Neutrophil (primary cell): ENCODE measurements at regions not wholly inside any gene's neighbourhood (a gene's known extent, or its start where the extent isn't known, plus 50 kb on each side); places are given as distances from the start of the nearest gene placed in this dataset.

Experiments used
- H3K27ac ChIP-seq: fragments of 200-600 bp; sonication (generic); 2 replicates; pipeline ENCODE4 v1.5.1; 2016; ENCODE audit warnings: mild to moderate bottlenecking, moderate library complexity
- H3K27me3 ChIP-seq: fragments of 200-600 bp; sonication (generic); 2 replicates; pipeline ENCODE4 v1.6.0; 2016; ENCODE audit warnings: mild to moderate bottlenecking
- H3K36me3 ChIP-seq: fragments of 200-600 bp; sonication (generic); 2 replicates; pipeline ENCODE4 v1.5.1; 2017
- H3K4me1 ChIP-seq, 2 experiments: fragments of 200-600 bp in 1 of 2; sonication (generic) in 1 of 2; 1 replicate in 1 of 2; 2 replicates in 1 of 2; pipeline versions ENCODE4 v1.5.1 to v1.6.1; 2013 to 2016; ENCODE audit warnings: low read depth in 1 of 2, low read length in 1 of 2, mild to moderate bottlenecking in 1 of 2, moderate library complexity in 1 of 2; ENCODE audit not compliant: control insufficient read depth in 1 of 2, insufficient read depth in 1 of 2
- H3K4me3 ChIP-seq, 2 experiments: fragments of 200-600 bp in 1 of 2; sonication (generic) in 1 of 2; 1 replicate in 1 of 2; 2 replicates in 1 of 2; pipeline ENCODE4 v1.5.1; 2013 to 2016; ENCODE audit warnings: low read depth in 1 of 2, low read length in 1 of 2, mild to moderate bottlenecking in 1 of 2, moderate library complexity in 1 of 2
- H3K9me3 ChIP-seq: fragments of 200-600 bp; sonication (generic); 2 replicates; pipeline ENCODE4 v1.5.1; 2016
- TF ChIP-seq, protein P1 (sequence below): fragments of 200-600 bp; sonication (generic); IDR thresholded peaks from 2 replicates; pipeline ENCODE4 v1.5.1; 2016; ENCODE audit warnings: antibody characterized with exemption

- Histone ChIP-seq H3K27me3 (no peaks in the 10 kb centered on the region), H3K27ac (no peak overlapping the region), H3K4me3 (no peak overlapping the region), H3K4me1 (no peaks in the 10 kb centered on the region), H3K36me3 (no peaks in the 10 kb centered on the region), H3K9me3 (no peaks in the 10 kb centered on the region)
- TF ChIP-seq, protein P1, sequence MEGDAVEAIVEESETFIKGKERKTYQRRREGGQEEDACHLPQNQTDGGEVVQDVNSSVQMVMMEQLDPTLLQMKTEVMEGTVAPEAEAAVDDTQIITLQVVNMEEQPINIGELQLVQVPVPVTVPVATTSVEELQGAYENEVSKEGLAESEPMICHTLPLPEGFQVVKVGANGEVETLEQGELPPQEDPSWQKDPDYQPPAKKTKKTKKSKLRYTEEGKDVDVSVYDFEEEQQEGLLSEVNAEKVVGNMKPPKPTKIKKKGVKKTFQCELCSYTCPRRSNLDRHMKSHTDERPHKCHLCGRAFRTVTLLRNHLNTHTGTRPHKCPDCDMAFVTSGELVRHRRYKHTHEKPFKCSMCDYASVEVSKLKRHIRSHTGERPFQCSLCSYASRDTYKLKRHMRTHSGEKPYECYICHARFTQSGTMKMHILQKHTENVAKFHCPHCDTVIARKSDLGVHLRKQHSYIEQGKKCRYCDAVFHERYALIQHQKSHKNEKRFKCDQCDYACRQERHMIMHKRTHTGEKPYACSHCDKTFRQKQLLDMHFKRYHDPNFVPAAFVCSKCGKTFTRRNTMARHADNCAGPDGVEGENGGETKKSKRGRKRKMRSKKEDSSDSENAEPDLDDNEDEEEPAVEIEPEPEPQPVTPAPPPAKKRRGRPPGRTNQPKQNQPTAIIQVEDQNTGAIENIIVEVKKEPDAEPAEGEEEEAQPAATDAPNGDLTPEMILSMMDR, result no peak
Observed at GRCh38 chr4:120526033-120526432, 396.5 kb downstream of the PRDM5 start.

DNA sequence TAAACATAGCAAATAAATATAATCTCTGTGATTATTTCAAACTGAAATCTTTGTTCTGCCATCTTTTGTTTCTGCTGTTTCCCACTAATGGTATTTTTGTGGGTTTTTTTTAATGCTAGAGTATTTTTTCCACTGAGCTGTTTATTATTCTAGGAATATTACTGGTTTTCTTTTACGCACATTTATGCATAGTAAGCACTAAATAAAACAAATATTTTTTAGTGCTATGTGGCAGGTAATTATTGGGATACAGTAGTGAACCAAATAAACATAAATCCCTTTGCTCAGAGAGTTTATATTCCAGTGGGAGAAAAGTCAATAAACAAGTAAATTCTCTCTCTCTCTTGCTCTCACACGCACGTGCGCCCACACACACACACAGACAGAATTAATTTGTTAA is 397.4 kb downstream of the PRDM5 start:
- no peaks in the 10 kb centered on the region for H3K9me3 ChIP-seq
- no peaks in the 10 kb centered on the region for H3K4me1 ChIP-seq
- TF ChIP-seq, protein P1, result no peak
- no peaks in the 10 kb centered on the region for H3K27me3 ChIP-seq
- H3K36me3 ChIP-seq, result no peaks in the 10 kb centered on the region
- H3K4me3 ChIP-seq, result no peak overlapping the region
- H3K27ac ChIP-seq, result no peak overlapping the region

DNA sequence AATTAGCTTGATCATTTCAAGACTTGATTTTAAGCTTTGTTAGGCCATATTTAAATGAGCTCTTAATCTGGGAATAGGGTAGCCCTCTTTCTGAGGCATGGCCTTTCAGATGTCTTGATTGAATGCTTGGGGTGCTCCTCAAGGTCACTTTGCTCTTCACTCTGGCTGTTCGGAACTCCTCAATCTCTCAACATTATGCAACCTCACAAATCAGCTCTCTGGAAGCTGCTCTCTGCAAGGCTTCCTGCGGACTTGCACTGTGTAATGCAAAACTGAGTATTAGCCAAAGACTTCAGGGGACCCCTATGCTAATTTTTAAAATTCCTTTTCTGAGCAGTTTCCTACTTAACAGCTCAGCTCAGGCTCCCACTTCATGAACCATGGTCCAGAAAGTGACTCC is 398.3 kb downstream of the PRDM5 start:
- Histone ChIP-seq H3K4me3 (no peak overlapping the region), H3K27me3 (no peaks in the 10 kb centered on the region), H3K27ac (no peak overlapping the region), H3K36me3 (no peaks in the 10 kb centered on the region), H3K9me3 (no peaks in the 10 kb centered on the region), H3K4me1 (no peaks in the 10 kb centered on the region)
- TF ChIP-seq, protein P1, result no peak

DNA sequence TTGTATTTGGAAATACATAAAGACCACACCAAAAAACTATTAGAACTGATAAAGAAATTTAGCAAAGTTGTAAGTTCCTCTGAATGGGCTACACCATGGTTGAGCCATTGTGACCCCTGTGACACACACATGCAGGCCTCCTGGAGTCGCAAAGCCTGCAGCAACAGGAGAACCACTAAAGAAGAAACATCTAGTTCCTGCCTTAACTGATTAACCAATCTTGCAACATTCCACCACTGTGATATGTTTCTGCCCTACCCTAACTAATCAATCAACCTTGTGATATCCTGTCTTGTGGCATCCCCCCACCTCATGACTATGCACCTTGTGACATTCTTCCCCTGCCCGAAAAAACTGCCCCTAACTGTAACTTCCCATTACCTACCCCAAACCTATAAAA is 401.8 kb downstream of the PRDM5 start:
- Histone ChIP-seq H3K9me3 (no peaks in the 10 kb centered on the region), H3K4me3 (no peak overlapping the region), H3K27ac (no peak overlapping the region), H3K27me3 (no peaks in the 10 kb centered on the region), H3K4me1 (no peaks in the 10 kb centered on the region), H3K36me3 (no peaks in the 10 kb centered on the region)
- TF ChIP-seq, protein P1, result no peak

- no peak overlapping the region for H3K27ac ChIP-seq
- no peaks in the 10 kb centered on the region for H3K27me3 ChIP-seq
- H3K4me1 ChIP-seq, result no peaks in the 10 kb centered on the region
- no peaks in the 10 kb centered on the region for H3K36me3 ChIP-seq
- H3K9me3 ChIP-seq, result no peaks in the 10 kb centered on the region
- H3K4me3 ChIP-seq, result no peak overlapping the region
- TF ChIP-seq, protein P1, result no peak
Observed at GRCh38 chr4:120517966-120518365, 404.6 kb downstream of the PRDM5 start.

- no peaks in the 10 kb centered on the region for H3K27me3 ChIP-seq
- no peak overlapping the region for H3K4me3 ChIP-seq
- no peak overlapping the region for H3K27ac ChIP-seq
- H3K36me3 ChIP-seq, result no peaks in the 10 kb centered on the region
- H3K4me1 ChIP-seq, result no peaks in the 10 kb centered on the region
- TF ChIP-seq, protein P1, result no peak
- no peaks in the 10 kb centered on the region for H3K9me3 ChIP-seq
Observed at GRCh38 chr4:120509719-120510118, 412.8 kb downstream of the PRDM5 start.
